HG03139 (cell line): ENCODE measurements at regions not wholly inside any gene's neighbourhood (a gene's known extent, or its start where the extent isn't known, plus 50 kb on each side); places are given as distances from the start of the nearest gene placed in this dataset.
A peak's percentile ranks its signal among the peaks of the same experiment; 100 is the strongest.

Source experiments
- ATAC-seq: cut with Tn5 transposase; IDR thresholded peaks from one replicate; pipeline ENCODE4 v1.9.1; 2021; ENCODE audit not compliant: unreplicated experiment

DNA sequence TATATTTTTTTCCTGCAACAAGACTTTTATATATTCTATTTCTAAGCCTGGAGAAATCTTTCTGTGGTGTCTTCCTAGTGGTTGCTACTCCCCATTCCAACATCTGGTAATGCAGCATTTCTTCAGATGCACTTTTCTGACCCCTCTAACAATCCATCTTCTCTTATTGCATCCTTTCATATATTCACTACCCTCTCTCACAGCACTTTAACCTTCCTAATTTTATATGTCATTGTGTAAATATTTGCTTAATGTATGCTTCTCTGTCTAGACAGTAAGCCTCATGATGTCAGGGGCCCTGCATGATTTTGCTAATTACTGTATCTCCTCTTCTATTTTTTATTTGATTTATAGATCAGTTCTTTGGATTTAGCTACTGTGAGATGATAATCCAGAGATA is 701.6 kb downstream of the KCNA4 start:
- no peak for ATAC-seq

DNA sequence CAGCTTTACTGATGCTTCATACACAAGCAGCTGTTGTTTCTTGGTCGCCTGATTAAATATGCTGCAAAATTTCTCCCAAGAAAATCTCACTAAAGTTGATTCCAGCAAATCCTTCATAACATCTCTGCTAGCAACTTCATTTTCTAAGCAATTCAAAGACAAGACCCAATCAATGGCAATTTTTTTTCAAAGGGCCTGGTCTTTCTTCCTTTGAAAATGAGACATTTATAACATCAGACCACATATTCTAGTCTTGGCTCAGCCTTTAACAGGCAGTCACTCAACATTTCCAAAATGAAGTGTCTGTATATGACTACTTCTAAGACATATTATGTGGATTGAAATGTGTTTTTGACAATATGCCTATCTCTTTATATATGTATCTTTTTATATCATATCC is 702.6 kb downstream of the KCNA4 start:
- ATAC-seq, result no peak

DNA sequence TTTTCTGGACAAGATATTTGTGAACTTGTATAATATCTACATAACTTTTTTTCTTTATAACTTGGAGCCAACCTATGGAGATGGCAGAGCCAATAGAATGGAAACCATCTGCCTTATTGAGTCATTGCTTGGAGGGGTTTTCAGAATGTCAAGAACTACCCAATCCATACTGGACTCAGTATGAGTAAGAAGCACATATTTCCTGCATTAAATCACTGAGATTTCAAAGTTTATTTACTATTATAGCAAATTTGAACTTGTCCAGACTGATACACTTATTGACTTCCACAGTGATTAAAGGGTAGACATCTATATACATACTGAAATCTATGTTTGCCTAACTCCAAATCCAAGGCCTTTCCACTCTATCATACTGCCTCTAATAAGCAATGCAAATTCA is 704.0 kb downstream of the KCNA4 start:
- ATAC-seq, result no peak

DNA sequence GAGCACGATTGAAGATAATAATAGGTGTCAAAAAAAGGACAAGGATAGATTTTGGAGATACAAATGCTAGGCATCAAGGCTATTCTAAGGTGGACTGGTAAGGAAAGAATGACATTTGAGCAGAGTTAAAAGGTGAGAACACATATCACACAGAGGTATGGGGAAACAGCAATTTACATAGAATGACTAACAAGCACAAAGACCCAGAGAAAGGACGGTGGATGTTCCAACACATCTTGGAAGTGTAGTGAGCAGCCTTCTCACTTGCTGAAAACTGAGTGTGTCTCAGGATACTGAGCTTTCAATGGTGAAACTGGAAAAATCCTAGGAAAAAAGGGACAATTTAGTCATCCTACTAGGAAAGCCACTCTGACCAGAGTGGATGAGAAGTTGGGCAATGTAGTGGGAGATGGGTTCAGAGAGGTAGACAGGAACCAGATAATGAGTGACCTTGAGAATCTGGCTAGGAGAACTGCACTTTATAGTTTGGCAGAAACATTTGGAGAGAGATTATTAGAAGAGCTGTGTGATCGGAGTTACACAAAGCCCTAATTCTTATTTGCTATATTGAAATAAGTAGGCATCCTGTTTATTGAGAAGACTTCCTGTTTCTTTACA is 706.0 kb downstream of the KCNA4 start:
- no peak for ATAC-seq

DNA sequence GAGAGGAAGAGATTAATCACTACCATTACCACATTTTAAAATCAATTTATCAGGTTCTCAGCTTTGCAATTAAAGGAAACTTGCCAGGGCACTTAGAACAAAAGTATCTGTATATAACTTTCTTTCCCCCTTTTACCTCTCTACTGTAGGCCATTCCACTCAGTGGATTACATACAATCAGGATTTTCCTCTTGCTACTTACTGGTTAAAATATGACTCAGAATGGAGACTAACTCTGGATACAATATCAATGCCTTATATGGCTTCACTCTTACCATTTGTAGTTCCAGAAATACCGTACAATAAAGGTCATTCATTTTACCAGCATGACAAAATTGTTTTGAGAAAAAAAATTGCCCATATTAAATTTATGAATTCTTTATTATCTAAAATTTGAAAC is 706.8 kb downstream of the KCNA4 start:
- ATAC-seq, result no peak

DNA sequence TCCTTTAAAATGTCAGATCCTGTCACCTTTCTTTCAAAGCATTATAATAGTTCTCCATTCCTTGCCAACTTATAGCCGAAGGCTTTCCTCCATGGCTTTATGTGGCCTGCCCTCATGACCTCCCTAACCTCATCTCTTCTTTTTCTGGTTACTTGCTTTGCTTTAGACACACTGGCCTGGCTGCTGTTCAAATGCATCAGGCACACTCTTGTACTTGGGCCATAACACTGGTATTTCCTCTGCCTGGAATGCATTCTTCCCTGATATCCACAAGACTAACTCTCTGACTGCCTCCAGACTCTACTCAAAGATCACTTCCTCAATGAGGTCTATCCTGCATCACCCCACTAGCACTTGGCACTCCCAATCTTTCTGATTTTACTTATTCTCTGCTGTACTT is 710.3 kb downstream of the KCNA4 start:
- ATAC-seq, result no peak

DNA sequence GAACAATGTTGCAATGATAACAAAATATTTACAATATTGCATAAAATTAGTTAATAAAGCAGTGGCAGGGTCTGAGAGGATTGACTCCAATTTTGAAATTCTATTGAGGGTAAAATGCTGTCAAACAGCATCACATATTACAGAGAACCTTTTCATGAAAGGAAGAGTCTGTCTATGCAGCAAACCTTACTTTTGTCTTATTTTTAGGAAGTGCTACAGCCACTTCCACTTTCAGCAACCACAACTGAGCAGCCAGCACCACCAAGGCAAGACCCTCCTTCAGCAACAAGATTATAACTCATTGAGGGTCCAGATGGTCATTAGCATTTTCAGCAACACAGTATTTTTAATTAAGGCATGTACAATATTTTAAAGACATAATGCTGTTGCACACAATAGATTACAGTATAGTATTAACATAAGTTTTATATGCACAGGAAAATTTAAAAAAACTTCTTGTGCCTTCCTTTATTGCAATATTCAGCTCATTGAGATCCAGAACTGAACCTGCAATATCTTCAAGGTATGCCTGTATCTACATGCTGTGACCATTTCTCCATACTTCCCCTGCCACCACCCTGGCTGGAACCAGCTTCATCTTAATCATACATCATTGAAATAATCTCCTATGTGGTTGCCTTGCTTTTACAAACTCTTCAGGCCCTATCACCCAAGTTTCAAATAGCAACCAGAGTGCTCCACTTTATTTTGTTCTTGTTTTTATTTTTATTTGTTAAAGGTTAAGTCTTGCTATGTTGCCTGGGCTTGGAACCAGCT is 711.2 kb downstream of the KCNA4 start:
- ATAC-seq, result no peak

DNA sequence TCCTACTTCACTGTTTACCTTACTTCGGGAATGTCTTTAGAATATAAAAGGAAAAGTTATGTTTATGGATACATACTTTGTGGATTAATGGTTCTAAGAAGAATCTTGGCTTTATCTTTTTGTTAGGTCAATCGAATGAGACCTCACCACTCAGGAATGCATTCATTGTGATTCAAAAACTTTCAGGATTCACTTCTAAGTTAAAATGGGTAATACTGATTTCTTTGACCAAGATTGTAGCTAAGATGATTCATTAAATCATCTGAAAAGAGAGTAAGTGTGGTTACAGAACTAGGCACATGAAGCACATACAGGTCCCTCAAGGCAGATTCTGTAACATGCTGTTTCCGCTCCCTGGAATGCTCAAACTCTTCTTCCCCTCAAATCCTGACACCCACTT is 716.4 kb downstream of the KCNA4 start:
- ATAC-seq, result no peak

DNA sequence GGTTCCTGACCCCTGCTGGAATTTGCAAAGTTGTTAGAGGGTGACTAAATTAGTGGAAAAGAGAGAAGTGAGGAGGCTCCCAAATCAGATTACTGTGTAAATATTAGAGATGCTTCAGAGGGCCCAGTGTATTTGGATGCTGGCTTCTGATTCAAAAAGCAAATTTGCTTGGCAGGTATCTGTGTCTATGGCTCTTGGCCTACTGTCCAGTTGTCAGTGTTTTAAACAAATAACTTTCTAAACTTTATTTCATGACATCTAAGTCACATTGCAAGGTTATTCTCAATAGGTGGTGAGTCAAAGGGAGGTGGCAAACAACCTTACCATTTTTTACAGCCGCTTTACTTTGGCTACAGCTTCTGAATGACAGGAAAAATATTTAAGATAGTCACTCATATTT is 720.1 kb downstream of the KCNA4 start:
- ATAC-seq, result no peak

DNA sequence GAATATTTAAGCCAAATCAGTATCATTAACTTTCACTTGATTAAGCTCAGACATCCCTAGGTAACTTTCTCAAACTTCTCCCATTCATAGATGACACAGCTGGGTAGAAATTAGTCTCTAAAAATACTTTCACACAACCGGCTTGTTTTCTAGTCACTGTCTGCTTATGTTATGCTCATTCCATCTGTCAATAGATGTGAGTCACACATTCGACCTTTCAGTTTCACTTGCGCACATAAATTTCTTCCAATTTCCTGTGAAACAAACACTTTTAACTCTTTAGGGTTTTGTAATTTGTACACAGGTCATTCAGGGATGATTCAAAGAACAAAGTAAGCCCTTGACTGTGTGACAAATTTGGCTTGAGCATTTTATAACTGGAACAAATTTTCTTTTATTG is 723.0 kb downstream of the KCNA4 start:
- peak; percentile 93 for ATAC-seq

DNA sequence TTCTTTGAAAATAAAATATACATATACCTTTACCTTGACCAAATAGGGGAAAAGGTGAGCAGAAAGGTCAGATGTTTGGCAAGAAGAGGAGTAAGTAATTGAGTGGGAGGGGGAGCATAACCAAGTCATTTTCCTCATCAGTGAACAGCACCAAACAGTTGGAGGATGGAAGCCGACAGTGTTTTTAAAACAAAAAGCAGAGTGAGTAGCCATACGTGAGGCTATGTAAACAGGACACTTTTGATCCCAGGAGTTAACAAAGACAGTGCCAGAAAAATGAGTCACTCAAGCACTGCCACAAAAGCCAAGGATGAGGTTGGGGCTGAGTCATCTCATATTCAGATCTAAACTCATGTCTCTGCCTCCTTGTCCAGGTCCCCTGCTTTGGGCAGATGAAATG is 734.7 kb downstream of the KCNA4 start:
- ATAC-seq, result no peak

DNA sequence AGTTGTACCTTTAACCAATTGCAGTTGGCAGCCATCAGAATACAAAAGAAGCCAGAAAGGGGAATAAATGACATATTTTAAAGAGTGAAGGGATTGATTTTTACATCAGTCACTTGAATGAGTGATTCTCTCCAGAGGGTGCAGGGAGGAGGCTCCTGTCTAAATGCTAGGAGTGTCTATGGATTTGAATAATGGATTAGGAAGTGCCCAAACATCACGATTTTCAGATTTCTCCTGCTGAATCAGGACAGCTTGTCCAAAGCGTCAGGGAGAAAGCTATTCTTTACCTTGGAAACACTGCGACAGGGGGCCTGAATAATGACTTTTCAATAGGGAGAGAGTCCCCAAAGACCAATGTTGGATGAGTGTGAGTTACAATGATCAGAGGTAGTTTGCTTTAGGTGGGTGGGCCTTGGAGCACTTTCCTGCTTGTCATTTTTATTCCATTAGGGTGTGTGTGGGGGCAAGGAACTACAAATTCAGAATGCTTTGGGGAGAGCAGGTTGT is 735.5 kb downstream of the KCNA4 start:
- ATAC-seq, result no peak

DNA sequence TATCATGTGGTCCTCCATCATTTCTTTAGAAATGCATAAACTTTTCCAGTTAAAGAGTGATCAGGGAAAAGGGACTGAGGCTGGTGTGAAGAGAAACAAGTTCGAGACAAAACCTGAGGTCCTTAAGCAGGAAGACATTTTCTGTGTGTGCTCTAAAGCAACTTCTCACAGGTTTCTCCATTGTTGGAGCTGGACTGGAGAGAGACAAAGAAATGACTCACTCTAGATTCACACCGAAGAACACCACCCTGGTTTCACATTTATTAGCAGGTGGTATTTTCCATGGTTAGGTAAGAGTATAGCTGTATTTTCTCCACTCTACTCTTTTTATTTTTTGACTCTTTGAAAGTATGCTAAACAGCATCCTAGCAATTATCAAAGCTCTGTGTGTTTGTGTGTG is 736.4 kb downstream of the KCNA4 start:
- no peak for ATAC-seq

DNA sequence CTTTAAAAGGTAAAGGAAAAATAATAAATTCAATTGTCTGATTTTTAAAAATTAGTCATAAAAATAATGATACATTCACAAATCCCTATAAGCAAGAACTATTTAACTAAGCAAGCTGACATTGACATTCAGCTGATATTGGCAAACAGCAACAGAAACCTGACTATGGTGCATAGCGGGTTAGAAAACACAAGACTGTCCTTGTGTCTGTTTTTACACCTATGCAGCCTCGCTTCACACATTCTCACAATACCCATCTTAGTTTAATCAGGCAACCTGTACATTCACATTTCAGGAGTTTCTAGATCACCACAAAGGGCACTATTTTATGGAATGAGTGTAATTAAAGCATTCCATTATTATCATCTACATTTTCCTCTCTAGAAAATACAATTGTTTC is 737.1 kb downstream of the KCNA4 start:
- no peak for ATAC-seq

DNA sequence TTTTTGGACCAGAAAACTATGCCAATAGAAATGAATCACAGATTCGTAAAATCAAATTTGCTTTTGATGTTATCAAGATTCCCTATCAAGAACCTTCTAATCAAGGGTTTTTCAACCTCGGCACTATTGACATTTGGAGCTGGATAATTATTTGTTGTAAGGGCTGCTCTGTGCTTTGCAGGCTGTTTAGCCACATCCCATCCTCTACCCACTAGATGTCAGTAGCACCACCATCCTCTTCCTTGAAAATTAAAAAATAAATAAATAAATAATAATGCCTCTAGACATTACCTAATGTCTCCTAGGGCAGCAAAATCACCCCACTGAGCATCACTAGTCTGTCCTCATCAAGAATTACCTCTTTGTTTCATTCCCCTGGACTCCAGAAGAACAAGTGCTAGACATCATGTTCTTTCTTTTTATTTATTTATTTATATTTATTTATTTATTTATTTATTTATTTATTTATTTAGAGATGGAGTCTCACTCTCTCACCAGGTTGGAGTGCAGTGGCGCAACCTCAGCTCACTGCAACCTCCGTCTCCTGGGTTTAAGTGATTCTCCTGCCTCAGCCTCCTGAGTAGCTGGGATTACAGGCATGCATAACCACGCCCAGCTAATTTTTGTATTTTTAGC is 744.7 kb downstream of the KCNA4 start:
- ATAC-seq, result no peak

DNA sequence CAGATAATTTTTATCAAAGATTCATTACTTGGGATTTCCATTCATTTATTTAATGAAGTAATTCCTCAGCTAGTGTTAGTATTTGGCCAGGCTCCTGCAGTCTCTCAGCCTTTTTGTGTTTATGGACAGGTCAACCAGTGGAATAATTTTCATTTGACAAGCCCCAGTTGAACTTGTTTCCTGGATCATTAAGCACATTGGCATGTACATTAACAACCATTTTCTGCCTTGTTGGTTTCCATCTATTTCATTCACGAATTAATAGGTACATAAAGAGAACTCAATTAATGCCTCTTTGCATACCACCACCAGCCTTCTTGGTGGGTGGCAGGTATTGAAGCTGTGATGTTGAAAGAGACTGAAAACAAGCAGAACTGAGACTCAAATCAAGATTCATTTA is 745.2 kb downstream of the KCNA4 start:
- no peak for ATAC-seq

DNA sequence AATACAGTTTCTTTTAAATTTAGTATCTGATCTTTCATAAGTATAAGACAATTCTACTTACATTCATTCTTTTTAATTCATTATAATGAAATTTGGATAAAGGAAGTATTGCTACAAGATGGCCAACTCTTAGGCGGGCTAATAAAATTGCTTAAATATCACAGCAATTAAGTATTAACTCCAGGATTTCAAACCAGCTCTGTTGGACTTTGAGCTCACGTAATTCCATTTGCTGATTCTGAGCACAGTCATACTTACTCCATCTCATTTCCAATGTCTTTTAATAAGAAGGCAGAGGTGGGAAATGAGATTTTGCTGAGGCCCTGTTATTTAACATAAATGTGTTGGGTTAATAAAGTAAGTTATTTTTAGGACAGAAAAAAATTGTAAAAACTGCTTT is 748.1 kb downstream of the KCNA4 start:
- ATAC-seq, result no peak

DNA sequence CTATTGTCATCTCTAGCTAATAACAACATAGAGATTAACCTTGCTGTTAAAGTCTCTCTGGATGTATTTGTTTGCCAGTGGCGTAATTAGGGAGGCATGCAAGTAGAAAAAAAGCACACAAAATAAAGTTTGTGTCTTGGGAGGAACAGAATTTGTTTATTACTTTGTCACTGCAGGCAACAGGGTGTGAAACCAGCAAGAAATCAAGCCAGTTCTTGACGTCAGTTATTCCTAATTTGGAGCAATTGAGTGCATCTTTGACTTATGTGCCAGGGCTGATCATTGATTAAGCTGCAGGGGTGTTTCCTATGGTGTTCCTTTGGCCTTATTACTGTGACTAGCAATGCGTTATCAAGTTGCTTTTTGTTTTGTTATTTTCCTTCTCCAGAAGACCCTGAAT is 751.0 kb downstream of the KCNA4 start:
- no peak for ATAC-seq

DNA sequence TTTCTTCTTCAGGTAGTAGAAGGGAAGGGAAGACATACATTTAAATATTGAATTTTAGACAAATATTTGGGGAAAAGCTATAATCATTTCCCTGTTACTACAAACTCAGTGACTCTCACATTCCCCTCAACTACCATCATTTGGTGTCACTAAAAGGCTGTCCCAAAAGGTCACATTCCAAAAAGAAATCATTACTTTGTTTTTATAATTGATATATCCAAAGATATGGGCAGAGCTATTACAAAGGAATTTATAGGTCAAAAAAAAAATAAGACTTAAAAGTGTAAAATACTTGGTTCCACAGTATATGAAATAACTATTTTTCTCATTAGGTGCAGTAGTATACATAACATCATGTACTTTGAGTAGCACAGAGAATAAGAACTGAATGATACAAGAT is 751.4 kb downstream of the KCNA4 start:
- ATAC-seq, result no peak

DNA sequence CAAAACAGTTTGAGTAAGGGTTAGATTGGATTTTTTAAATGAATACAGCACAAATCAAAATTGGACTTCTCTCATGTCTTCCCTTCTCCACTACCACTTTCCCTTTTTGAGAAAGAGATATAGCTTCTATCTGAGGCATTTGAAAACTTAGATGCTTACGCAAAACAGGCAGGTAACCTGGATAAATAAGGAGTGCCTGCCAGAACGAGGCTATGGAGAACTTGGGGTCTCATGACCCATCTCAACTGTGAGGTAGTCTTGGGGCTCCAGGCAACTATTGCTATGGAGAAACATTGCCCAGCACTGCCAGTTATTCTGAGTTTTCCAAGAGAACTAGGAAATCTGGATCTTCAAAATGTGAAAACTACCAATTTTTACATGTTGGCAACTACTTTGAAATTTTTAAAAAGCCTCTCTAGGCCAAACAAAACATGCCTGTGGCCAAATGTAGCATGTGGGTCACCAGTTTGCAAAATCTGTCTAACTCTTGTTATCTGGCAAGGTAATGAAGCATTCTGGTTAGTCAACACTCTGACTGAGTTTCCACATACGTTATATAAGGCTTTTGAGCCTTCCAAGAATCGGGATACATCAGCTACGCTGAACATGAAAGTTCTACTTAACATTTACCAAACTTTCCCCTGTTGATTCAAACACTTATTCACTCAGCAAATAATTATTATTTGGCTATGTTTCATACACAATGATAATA is 752.7 kb downstream of the KCNA4 start:
- ATAC-seq, result no peak

DNA sequence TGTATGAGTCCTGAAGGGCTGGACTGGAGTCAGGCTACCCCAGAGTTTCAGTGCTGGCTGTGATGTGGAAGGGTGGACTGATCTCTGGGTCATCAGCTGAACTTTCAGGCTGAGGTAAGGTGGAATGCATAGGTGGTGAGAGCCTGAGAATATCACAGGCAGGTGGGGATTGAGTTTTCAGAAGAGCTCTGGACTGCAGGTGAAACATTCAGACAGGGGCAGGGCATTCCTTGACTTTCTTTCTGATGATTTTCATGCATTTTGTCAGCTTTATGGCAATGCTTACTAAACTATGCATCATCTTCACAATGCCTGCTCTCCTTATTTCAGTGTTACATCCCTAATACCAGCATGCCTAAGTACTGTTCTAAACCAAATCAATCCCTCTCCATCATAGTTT is 755.0 kb downstream of the KCNA4 start:
- no peak for ATAC-seq
